K562 (cell line): ENCODE measurements at regions not wholly inside any gene's neighbourhood (a gene's known extent, or its start where the extent isn't known, plus 50 kb on each side); places are given as distances from the start of the nearest gene placed in this dataset.

Experiments used
- ATAC-seq: fragments of 200-7000 bp; cut with Tn5 transposase; 3 replicates; pipeline ENCODE4 v1.9.1; 2020; ENCODE audit warnings: moderate library complexity
- BruUV-seq: library from RNA; stranded (reverse); fragments of 400-500 nt; replicated peaks from 2 replicates; lab custom pipeline; 2021; lab: Mats Ljungman, UMichigan
- CTCF ChIA-PET: fragments of 300-600 bp; formaldehyde crosslinking; extraction: SDS; loops from one replicate; lab custom pipeline; 2021; ENCODE audit warnings: low intra/inter-chr PET ratio; lab: Yijun Ruan, JAX
- POLR2A ChIA-PET: fragments of 300-600, 350-650 bp; sonication (Branson Sonifier 250); formaldehyde crosslinking; extraction: SDS; loops from one replicate; lab custom pipeline; 2021; ENCODE audit warnings: antibody characterized with exemption, inconsistent platforms; lab: Yijun Ruan, JAX
- DNase-seq, 4 experiments: peaks; one replicate each; pipeline versions ENCODE4 v3.0.0 to v3.0.0-alpha.2; 2011 to 2018; ENCODE audit warnings: low spot score in 3 of 4, mixed read lengths in 3 of 4; ENCODE audit errors: extremely low read depth in 1 of 4
- FAIRE-seq: peaks from 2 replicates; lab custom pipeline; 2011; peaks lifted over from hg19 to GRCh38; lab: Jason Lieb, UNC
- H2AFZ ChIP-seq: 2 replicates; pipeline ENCODE4 v1.6.0; 2011; ENCODE audit warnings: low read depth, low read length, control low read depth, inconsistent platforms
- H3K27ac ChIP-seq: fragments of 200-600 bp; 3 replicates; pipeline ENCODE4 v1.8.0; 2011; ENCODE audit warnings: low read depth, mild to moderate bottlenecking, control low read depth, inconsistent platforms, low read length, moderate library complexity, mixed read lengths; ENCODE audit errors: extremely low read depth
- H3K27me3 ChIP-seq, 2 experiments: fragments of 300-600 bp in 1 of 2; 2 replicates in 1 of 2; 3 replicates in 1 of 2; pipeline versions ENCODE4 v1.6.0 to v1.8.0; 2011; ENCODE audit warnings: inconsistent platforms in 2 of 2, low read length in 2 of 2, mild to moderate bottlenecking in 1 of 2, mixed read lengths in 1 of 2, moderate library complexity in 1 of 2; ENCODE audit not compliant: control insufficient read depth in 2 of 2, insufficient read depth in 2 of 2
- H3K36me3 ChIP-seq: fragments of 300-600 bp; 3 replicates; pipeline ENCODE4 v1.8.0; 2011; ENCODE audit warnings: mild to moderate bottlenecking, low read length, inconsistent platforms; ENCODE audit not compliant: control insufficient read depth, insufficient read depth
- H3K4me1 ChIP-seq, 2 experiments: fragments of 200-600 bp in 1 of 2; replicated peaks in 1 of 2; 2 replicates in 1 of 2; 3 replicates in 1 of 2; pipeline versions ENCODE4 v1.5.1 to v1.8.0; 2011; ENCODE audit warnings: inconsistent platforms in 2 of 2, low read length in 2 of 2, mild to moderate bottlenecking in 1 of 2, mixed read lengths in 1 of 2, moderate library complexity in 1 of 2; ENCODE audit not compliant: control insufficient read depth in 2 of 2, insufficient read depth in 2 of 2
- H3K4me2 ChIP-seq: 2 replicates; pipeline ENCODE4 v1.6.1; 2011; ENCODE audit warnings: low read length, control low read depth, inconsistent platforms, mixed read lengths; ENCODE audit not compliant: insufficient read depth
- H3K4me3 ChIP-seq: fragments of 200-600 bp; sonication (generic), shearing (Covaris generic); 2 replicates; pipeline ENCODE4 v1.5.1; 2016; ENCODE audit warnings: control low read depth, inconsistent platforms
- H3K79me2 ChIP-seq: fragments of 200-600 bp; 3 replicates; pipeline ENCODE4 v1.8.0; 2011; ENCODE audit warnings: low read length, inconsistent platforms; ENCODE audit not compliant: control insufficient read depth, insufficient read depth
- H3K9ac ChIP-seq, 2 experiments: 2 replicates each; pipeline versions ENCODE4 v1.6.0 to v1.6.1; 2011; ENCODE audit warnings: low read depth in 2 of 2, low read length in 2 of 2, control low read depth in 1 of 2, inconsistent platforms in 1 of 2, mild to moderate bottlenecking in 1 of 2, mixed read lengths in 1 of 2; ENCODE audit not compliant: insufficient read depth in 1 of 2
- H3K9me1 ChIP-seq: one replicate; pipeline ENCODE4 v1.6.0; 2011; ENCODE audit warnings: inconsistent platforms, mild to moderate bottlenecking, low read length, moderate library complexity; ENCODE audit not compliant: control insufficient read depth, insufficient read depth
- H3K9me3 ChIP-seq: replicated peaks from 2 replicates; pipeline ENCODE4 v1.5.1; 2011; ENCODE audit warnings: low read depth, low read length, inconsistent platforms; ENCODE audit not compliant: control insufficient read depth, insufficient read depth
- H4K20me1 ChIP-seq: replicated peaks from 2 replicates; pipeline ENCODE4 v1.6.1; 2011; ENCODE audit warnings: low read length, inconsistent platforms, mixed read lengths; ENCODE audit not compliant: control insufficient read depth, insufficient read depth
- ARNT ChIP-seq, 2 experiments: fragments of 450-650 bp; IDR thresholded peaks; 2 replicates each; pipeline ENCODE4 v1.6.1; 2016; ENCODE audit warnings: mild to moderate bottlenecking in 1 of 2
- CGGBP1 ChIP-seq: fragments of 250-450 bp; sonication (Bioruptor Pico); IDR thresholded peaks from 2 replicates; pipeline ENCODE4 v1.9.0; 2021; ENCODE audit warnings: mild to moderate bottlenecking
- NR0B1 ChIP-seq: fragments of 450-650 bp; IDR thresholded peaks from one replicate; pipeline ENCODE4 v1.6.1; 2018; ENCODE audit warnings: mild to moderate bottlenecking, moderate library complexity; ENCODE audit not compliant: partially characterized antibody
- TAF1 ChIP-seq: IDR thresholded peaks from 2 replicates; pipeline ENCODE4 v1.6.1; 2011; ENCODE audit warnings: mild to moderate bottlenecking, low read length, moderate library complexity; ENCODE audit not compliant: insufficient read depth, control insufficient read depth, severe bottlenecking; ENCODE audit errors: extremely low read depth
- ZNF165 ChIP-seq: fragments of 250-450 bp; sonication (Bioruptor Pico); IDR thresholded peaks from 2 replicates; pipeline ENCODE4 v1.4.0; 2020; ENCODE audit warnings: borderline replicate concordance
- WGBS: fragments of 100-300 bp; shearing (Covaris generic); methylation state at CpG from one replicate; pipeline ENCODE4 v1.1.6; 2016; ENCODE audit warnings: low coverage, mixed read lengths; ENCODE audit not compliant: insufficient coverage; ENCODE audit errors: missing lambda C conversion rate; 5-methylcytosine and 5-hydroxymethylcytosine counted together
- in situ Hi-C: fragments of 300-500 bp; cut with MboI; formaldehyde crosslinking; loops from 4 replicates; pipeline ENCODE4 v1.15.0; 2018; ENCODE audit warnings: inconsistent platforms, mixed read lengths
- intact Hi-C: fragments of 100-400 bp; cut with micrococcal nuclease; formaldehyde crosslinking; loops from 2 replicates; pipeline ENCODE4 v1.14.2; 2022
- TF ChIP-seq, protein P1 (sequence below): fragments of 200-600 bp; sonication (generic); IDR thresholded peaks from one replicate; pipeline ENCODE4 v1.6.1; 2012; ENCODE audit warnings: mild to moderate bottlenecking, low read depth, low read length, inconsistent platforms
- TF ChIP-seq, protein P2 (sequence below): sonication (generic); formaldehyde crosslinking; IDR thresholded peaks from 2 replicates; pipeline ENCODE4 v1.8.0; 2022; ENCODE audit warnings: mild to moderate bottlenecking, low read depth, missing genetic modification reagents

DNA sequence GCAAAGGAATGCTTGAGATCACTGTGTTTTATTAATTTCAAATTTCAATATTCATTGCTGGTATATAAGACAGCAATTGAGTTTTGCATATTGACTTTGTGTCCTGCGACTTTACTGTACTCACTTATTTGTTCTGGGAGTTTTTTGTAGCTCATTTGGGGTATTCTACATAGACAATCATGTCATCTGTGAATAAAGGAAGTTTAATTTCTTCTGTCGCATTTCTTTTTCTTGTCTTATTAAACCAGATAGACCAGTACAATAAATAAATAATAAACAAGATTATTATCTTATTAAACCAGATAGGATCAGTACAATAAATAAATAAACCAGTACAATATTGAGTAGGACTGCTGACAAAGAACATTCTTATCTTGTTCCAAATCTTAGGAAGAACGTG lies 448.2 kb downstream of the RPS24 start:
- ChIA-PET POLR2A (interaction anchor here (0.5 to 1.3 kb wide), 2 partner anchors 9 to 80 kb away, joined by 3 read pairs; no protein-coding TSS in a partner anchor), CTCF (no interaction called here)
- H3K9me3 ChIP-seq, result no peaks in the 10 kb centered on the region
- H3K9me1 ChIP-seq, result no peaks in the 10 kb centered on the region
- no peak overlapping the region for H3K4me3 ChIP-seq
- no peak overlapping the region for H3K9ac ChIP-seq
- no peak overlapping the region for H2AFZ ChIP-seq
- WGBS, result 0% methylated on average over 3 of the region's 3 CpGs
- BruUV-seq, result no TSS peak
- H3K36me3 ChIP-seq, result no peaks in the 10 kb centered on the region
- H3K79me2 ChIP-seq, result no peaks in the 10 kb centered on the region
- no peak overlapping the region for H3K4me2 ChIP-seq
- in situ Hi-C loops, result no loop called here
- no peak for FAIRE-seq
- H3K27me3 ChIP-seq, result peaks cover 10 to 24% of the 10 kb centered on the region in 2 experiments; a peak in 4 of 5 replicates
- 0 out of 2 replicates have a peak, but pooled peaks cover 5% of the 10 kb centered on the region for H4K20me1 ChIP-seq
- no peak for DNase-seq
- intact Hi-C loops, result no loop called here
- no peak overlapping the region for H3K27ac ChIP-seq
- no peak for ATAC-seq
- H3K4me1 ChIP-seq, result no peaks in the 10 kb centered on the region
- TF ChIP-seq ZNF165 (CRISPR knock-in tag) (no peak), ARNT (IDR thresholded peaks at IDR 0.05) (no peak), TAF1 (no peak), CGGBP1 (CRISPR knock-in tag) (no peak), NR0B1 (no peak)
- TF ChIP-seq, protein P1, sequence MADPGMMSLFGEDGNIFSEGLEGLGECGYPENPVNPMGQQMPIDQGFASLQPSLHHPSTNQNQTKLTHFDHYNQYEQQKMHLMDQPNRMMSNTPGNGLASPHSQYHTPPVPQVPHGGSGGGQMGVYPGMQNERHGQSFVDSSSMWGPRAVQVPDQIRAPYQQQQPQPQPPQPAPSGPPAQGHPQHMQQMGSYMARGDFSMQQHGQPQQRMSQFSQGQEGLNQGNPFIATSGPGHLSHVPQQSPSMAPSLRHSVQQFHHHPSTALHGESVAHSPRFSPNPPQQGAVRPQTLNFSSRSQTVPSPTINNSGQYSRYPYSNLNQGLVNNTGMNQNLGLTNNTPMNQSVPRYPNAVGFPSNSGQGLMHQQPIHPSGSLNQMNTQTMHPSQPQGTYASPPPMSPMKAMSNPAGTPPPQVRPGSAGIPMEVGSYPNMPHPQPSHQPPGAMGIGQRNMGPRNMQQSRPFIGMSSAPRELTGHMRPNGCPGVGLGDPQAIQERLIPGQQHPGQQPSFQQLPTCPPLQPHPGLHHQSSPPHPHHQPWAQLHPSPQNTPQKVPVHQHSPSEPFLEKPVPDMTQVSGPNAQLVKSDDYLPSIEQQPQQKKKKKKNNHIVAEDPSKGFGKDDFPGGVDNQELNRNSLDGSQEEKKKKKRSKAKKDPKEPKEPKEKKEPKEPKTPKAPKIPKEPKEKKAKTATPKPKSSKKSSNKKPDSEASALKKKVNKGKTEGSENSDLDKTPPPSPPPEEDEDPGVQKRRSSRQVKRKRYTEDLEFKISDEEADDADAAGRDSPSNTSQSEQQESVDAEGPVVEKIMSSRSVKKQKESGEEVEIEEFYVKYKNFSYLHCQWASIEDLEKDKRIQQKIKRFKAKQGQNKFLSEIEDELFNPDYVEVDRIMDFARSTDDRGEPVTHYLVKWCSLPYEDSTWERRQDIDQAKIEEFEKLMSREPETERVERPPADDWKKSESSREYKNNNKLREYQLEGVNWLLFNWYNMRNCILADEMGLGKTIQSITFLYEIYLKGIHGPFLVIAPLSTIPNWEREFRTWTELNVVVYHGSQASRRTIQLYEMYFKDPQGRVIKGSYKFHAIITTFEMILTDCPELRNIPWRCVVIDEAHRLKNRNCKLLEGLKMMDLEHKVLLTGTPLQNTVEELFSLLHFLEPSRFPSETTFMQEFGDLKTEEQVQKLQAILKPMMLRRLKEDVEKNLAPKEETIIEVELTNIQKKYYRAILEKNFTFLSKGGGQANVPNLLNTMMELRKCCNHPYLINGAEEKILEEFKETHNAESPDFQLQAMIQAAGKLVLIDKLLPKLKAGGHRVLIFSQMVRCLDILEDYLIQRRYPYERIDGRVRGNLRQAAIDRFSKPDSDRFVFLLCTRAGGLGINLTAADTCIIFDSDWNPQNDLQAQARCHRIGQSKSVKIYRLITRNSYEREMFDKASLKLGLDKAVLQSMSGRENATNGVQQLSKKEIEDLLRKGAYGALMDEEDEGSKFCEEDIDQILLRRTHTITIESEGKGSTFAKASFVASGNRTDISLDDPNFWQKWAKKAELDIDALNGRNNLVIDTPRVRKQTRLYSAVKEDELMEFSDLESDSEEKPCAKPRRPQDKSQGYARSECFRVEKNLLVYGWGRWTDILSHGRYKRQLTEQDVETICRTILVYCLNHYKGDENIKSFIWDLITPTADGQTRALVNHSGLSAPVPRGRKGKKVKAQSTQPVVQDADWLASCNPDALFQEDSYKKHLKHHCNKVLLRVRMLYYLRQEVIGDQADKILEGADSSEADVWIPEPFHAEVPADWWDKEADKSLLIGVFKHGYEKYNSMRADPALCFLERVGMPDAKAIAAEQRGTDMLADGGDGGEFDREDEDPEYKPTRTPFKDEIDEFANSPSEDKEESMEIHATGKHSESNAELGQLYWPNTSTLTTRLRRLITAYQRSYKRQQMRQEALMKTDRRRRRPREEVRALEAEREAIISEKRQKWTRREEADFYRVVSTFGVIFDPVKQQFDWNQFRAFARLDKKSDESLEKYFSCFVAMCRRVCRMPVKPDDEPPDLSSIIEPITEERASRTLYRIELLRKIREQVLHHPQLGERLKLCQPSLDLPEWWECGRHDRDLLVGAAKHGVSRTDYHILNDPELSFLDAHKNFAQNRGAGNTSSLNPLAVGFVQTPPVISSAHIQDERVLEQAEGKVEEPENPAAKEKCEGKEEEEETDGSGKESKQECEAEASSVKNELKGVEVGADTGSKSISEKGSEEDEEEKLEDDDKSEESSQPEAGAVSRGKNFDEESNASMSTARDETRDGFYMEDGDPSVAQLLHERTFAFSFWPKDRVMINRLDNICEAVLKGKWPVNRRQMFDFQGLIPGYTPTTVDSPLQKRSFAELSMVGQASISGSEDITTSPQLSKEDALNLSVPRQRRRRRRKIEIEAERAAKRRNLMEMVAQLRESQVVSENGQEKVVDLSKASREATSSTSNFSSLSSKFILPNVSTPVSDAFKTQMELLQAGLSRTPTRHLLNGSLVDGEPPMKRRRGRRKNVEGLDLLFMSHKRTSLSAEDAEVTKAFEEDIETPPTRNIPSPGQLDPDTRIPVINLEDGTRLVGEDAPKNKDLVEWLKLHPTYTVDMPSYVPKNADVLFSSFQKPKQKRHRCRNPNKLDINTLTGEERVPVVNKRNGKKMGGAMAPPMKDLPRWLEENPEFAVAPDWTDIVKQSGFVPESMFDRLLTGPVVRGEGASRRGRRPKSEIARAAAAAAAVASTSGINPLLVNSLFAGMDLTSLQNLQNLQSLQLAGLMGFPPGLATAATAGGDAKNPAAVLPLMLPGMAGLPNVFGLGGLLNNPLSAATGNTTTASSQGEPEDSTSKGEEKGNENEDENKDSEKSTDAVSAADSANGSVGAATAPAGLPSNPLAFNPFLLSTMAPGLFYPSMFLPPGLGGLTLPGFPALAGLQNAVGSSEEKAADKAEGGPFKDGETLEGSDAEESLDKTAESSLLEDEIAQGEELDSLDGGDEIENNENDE, result no peak
- TF ChIP-seq, protein P2, sequence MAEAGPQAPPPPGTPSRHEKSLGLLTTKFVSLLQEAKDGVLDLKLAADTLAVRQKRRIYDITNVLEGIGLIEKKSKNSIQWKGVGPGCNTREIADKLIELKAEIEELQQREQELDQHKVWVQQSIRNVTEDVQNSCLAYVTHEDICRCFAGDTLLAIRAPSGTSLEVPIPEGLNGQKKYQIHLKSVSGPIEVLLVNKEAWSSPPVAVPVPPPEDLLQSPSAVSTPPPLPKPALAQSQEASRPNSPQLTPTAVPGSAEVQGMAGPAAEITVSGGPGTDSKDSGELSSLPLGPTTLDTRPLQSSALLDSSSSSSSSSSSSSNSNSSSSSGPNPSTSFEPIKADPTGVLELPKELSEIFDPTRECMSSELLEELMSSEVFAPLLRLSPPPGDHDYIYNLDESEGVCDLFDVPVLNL (CRISPR knock-in tag), result no peak
